Thoracic aorta (tissue), 2 donors: ENCODE measurements at regions not wholly inside any gene's neighbourhood (a gene's known extent, or its start where the extent isn't known, plus 50 kb on each side); places are given as distances from the start of the nearest gene placed in this dataset.

Source experiments
- ATAC-seq: fragments of 150-250 bp; one replicate; pipeline ENCODE4 v1.8.0; 2017; ENCODE audit warnings: low read depth; ENCODE audit not compliant: insufficient number of reproducible peaks, low FRiP score
- DNase-seq: peaks from one replicate; pipeline ENCODE4 v3.0.0-alpha.2; 2020; ENCODE audit warnings: low spot score
- H3K27ac ChIP-seq, 2 donors: fragments of 200-600 bp; sonication (generic); 1 replicate in 1 of 2; 2 replicates in 1 of 2; pipeline ENCODE4 v1.5.1; 2016; ENCODE audit warnings: mild to moderate bottlenecking in 2 of 2, moderate library complexity in 2 of 2
- H3K27me3 ChIP-seq: fragments of 200-600 bp; sonication (generic); replicated peaks from 2 replicates; pipeline ENCODE4 v1.6.0; 2016; ENCODE audit warnings: mild to moderate bottlenecking; ENCODE audit not compliant: insufficient read depth
- H3K36me3 ChIP-seq: fragments of 200-600 bp; sonication (generic); one replicate; pipeline ENCODE4 v1.5.1; 2016
- H3K4me1 ChIP-seq, 2 donors: fragments of 200-600 bp; sonication (generic); 1 replicate in 1 of 2; 2 replicates in 1 of 2; pipeline versions ENCODE4 v1.5.1 to v1.6.0; 2016; ENCODE audit warnings: low read depth in 2 of 2, mild to moderate bottlenecking in 1 of 2; ENCODE audit not compliant: control insufficient read depth in 1 of 2
- H3K4me3 ChIP-seq: fragments of 200-600 bp; sonication (generic); 2 replicates; pipeline ENCODE4 v1.5.1; 2016; ENCODE audit warnings: mild to moderate bottlenecking
- H3K9me3 ChIP-seq: fragments of 200-600 bp; sonication (generic); 2 replicates; pipeline ENCODE4 v1.5.1; 2016
- TF ChIP-seq, protein P1 (sequence below): fragments of 200-600 bp; sonication (generic); IDR thresholded peaks from one replicate; pipeline ENCODE4 v1.5.1; 2019; ENCODE audit warnings: antibody characterized with exemption

GRCh38 chr6:6841571-6841970 lies 253.1 kb downstream of the LY86 start:
- DNase-seq (no peak), ATAC-seq (no peak)
- no peaks in the 10 kb centered on the region for H3K36me3 ChIP-seq

GRCh38 chr6:6842291-6842690 lies 253.8 kb downstream of the LY86 start:
- DNase-seq (no peak), ATAC-seq (no peak)
- no peaks in the 10 kb centered on the region for H3K27me3 ChIP-seq

More at GRCh38 chr6:6841571-6841970, 253.1 kb downstream of the LY86 start:
- Histone ChIP-seq H3K27ac (no peak overlapping the region), H3K9me3 (peaks cover 6% of the 10 kb centered on the region), H3K4me1 (no peaks in the 10 kb centered on the region), H3K4me3 (no peak overlapping the region), H3K27me3 (no peaks in the 10 kb centered on the region)
- TF ChIP-seq, protein P1, sequence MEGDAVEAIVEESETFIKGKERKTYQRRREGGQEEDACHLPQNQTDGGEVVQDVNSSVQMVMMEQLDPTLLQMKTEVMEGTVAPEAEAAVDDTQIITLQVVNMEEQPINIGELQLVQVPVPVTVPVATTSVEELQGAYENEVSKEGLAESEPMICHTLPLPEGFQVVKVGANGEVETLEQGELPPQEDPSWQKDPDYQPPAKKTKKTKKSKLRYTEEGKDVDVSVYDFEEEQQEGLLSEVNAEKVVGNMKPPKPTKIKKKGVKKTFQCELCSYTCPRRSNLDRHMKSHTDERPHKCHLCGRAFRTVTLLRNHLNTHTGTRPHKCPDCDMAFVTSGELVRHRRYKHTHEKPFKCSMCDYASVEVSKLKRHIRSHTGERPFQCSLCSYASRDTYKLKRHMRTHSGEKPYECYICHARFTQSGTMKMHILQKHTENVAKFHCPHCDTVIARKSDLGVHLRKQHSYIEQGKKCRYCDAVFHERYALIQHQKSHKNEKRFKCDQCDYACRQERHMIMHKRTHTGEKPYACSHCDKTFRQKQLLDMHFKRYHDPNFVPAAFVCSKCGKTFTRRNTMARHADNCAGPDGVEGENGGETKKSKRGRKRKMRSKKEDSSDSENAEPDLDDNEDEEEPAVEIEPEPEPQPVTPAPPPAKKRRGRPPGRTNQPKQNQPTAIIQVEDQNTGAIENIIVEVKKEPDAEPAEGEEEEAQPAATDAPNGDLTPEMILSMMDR = no peak

GRCh38 chr6:6843057-6843627 lies 254.6 kb downstream of the LY86 start:
- H3K4me3 ChIP-seq = no peak overlapping the region
- TF ChIP-seq, protein P1 = no peak
- peaks cover 6% of the 10 kb centered on the region for H3K9me3 ChIP-seq
- H3K36me3 ChIP-seq = no peaks in the 10 kb centered on the region
- H3K27ac ChIP-seq = no peak overlapping the region
- ATAC-seq (no peak), DNase-seq (no peak)
- H3K4me1 ChIP-seq = no peaks in the 10 kb centered on the region
- H3K27me3 ChIP-seq = no peaks in the 10 kb centered on the region

More at GRCh38 chr6:6842291-6842690, 253.8 kb downstream of the LY86 start:
- Histone ChIP-seq H3K4me1 (no peaks in the 10 kb centered on the region), H3K9me3 (peaks cover 6% of the 10 kb centered on the region), H3K4me3 (no peak overlapping the region), H3K36me3 (no peaks in the 10 kb centered on the region), H3K27ac (no peak overlapping the region)
- TF ChIP-seq, protein P1 = no peak

- Histone ChIP-seq H3K27ac (no peak overlapping the region), H3K4me3 (no peak overlapping the region), H3K36me3 (no peaks in the 10 kb centered on the region), H3K4me1 (no peaks in the 10 kb centered on the region), H3K27me3 (no peaks in the 10 kb centered on the region), H3K9me3 (peaks cover 6% of the 10 kb centered on the region)
- DNase-seq (no peak), ATAC-seq (no peak)
- TF ChIP-seq, protein P1 = no peak
Measured at GRCh38 chr6:6843777-6844176, 255.3 kb downstream of the LY86 start.

DNA sequence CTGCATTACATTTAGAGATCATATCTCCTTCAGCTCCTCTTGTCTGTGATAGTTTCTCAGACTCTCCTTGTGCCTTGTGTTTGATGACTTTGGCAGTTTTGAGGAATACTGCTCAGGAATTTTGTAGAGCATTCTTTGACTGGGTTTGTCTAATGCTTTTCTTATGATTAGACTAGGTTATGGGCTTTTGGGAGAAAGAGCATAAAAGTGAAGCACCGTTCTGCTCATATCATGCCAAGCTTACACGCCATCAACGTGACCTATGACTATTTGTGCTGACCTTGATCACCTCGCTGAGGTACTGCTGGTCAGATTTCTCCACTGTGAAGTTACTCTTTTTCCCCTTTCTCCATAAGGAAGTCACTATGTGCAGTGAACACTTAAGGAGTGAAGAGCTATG lies 256.0 kb downstream of the LY86 start:
- Histone ChIP-seq H3K36me3 (no peaks in the 10 kb centered on the region), H3K4me3 (no peak overlapping the region), H3K27ac (no peak overlapping the region), H3K4me1 (no peaks in the 10 kb centered on the region), H3K27me3 (no peaks in the 10 kb centered on the region), H3K9me3 (peaks cover 6% of the 10 kb centered on the region)
- TF ChIP-seq, protein P1 = no peak
- no peak for DNase-seq
- ATAC-seq = no peak
